AG10803 (cell line): ENCODE measurements at regions not wholly inside any gene's neighbourhood (a gene's known extent, or its start where the extent isn't known, plus 50 kb on each side); places are given as distances from the start of the nearest gene placed in this dataset.

Experiments used
- DNase-seq: peaks from one replicate; pipeline ENCODE4 v3.0.0; 2010; ENCODE audit warnings: low read depth
- H3K4me3 ChIP-seq: 2 replicates; pipeline ENCODE4 v1.5.1; 2011; ENCODE audit warnings: mild to moderate bottlenecking, low read length, control low read depth
- TF ChIP-seq, protein P1 (sequence below): conservative IDR thresholded peaks from 2 replicates; pipeline ENCODE4 v1.5.1; 2011; ENCODE audit warnings: mild to moderate bottlenecking, low read length, control low read depth, inconsistent platforms

DNA sequence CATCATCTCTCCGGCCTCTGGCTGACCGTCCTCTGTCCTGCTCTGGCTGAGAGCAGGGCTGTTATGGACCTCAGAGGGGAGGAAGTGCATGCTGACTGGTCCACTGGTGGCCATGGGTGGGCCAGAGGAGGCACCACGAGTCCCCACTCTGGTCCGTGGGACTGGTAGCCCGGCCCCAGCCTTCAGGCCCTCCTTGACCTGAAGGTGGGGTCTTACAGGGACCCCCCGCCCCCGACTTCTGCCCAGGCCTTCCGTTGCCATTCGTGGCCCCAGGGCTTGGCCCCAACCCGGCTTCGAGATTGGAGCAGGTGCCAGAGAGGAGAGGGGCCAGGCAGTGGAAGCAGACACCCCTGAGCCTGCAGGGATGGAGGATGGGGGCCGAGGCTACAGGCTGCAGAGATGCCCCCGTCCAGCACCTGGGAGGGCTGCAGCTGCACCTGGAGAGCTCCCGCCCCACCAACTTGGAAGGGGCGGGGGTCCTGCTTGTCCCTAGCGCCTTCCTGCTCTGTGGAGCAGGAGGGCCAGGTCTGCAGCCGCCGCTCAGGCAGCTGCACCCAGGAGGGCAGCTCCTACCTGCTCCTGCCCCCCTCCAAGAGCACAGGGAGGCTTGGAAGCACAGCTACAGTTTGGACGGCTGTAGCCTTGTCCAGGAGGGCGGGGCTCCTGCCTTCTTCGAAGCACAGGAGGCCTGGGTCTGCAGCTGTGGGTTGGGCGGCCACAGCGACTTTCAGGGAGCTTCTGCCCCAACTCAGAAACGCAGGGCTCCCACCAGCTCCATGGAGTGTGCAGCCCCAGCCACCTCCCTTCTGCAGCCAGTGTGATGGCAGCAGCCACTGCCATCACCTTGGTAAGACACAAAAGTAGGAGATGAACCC lies 142.5 kb downstream of the KLF13 start:
- TF ChIP-seq, protein P1, sequence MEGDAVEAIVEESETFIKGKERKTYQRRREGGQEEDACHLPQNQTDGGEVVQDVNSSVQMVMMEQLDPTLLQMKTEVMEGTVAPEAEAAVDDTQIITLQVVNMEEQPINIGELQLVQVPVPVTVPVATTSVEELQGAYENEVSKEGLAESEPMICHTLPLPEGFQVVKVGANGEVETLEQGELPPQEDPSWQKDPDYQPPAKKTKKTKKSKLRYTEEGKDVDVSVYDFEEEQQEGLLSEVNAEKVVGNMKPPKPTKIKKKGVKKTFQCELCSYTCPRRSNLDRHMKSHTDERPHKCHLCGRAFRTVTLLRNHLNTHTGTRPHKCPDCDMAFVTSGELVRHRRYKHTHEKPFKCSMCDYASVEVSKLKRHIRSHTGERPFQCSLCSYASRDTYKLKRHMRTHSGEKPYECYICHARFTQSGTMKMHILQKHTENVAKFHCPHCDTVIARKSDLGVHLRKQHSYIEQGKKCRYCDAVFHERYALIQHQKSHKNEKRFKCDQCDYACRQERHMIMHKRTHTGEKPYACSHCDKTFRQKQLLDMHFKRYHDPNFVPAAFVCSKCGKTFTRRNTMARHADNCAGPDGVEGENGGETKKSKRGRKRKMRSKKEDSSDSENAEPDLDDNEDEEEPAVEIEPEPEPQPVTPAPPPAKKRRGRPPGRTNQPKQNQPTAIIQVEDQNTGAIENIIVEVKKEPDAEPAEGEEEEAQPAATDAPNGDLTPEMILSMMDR = no peak
- DNase-seq = no peak
- H3K4me3 ChIP-seq = no peak overlapping the region

DNA sequence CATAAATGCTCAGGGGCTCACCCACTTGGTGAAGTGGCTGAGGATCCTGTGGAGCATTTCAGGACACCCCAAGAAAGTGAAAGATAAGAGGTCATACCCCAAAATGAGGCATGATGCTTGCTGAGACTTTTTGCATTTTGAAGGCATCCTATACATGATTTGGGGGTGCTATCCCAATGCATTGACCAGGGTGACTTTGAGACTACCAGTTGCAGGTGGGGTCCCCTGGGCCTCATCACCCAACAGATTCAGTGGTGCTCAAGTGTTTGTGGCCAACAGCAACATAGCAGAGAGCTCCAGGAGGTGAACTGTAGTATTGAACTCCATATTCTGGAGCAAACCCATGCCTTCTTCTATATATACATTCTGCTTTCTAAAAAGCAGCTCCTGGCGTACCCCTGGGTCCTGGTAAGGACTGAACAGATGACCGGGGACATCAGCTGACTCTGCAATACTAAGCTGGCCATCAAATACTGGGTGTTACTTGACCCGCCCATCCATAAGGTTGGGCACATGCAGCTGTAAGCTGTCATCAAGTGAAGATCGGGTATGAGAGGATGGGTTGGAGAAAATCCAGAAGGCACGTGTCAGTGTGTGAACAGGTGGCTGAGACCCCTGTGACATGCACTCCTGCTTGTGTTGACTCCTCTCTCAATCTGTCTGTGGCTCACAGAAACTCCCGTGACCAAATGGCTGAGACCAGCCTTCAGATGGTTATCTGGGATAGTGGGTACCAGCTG lies 143.3 kb downstream of the KLF13 start:
- no peak overlapping the region for H3K4me3 ChIP-seq
- DNase-seq = no peak
- TF ChIP-seq, protein P1 = no peak

DNA sequence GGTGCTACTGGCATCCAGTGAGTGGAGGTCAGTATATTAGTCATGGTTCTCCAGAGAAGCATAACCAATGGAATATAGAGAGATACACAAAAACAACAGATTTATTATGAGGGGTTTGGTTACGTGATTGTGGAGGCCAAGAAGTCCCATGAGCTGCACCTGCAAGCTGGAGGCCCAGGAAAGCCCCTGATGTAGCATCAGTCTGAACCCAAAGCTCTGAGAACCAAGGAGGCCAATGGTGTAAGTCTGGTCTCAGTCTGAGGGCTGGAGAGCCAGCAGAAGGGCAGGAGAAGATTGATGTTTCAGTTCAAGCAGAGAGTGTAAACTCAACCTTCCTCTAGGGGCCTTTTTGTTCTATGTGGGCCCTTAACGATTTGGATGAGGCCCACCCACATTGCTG lies 144.1 kb downstream of the KLF13 start:
- no peak for DNase-seq
- H3K4me3 ChIP-seq = no peak overlapping the region
- TF ChIP-seq, protein P1 = no peak

DNA sequence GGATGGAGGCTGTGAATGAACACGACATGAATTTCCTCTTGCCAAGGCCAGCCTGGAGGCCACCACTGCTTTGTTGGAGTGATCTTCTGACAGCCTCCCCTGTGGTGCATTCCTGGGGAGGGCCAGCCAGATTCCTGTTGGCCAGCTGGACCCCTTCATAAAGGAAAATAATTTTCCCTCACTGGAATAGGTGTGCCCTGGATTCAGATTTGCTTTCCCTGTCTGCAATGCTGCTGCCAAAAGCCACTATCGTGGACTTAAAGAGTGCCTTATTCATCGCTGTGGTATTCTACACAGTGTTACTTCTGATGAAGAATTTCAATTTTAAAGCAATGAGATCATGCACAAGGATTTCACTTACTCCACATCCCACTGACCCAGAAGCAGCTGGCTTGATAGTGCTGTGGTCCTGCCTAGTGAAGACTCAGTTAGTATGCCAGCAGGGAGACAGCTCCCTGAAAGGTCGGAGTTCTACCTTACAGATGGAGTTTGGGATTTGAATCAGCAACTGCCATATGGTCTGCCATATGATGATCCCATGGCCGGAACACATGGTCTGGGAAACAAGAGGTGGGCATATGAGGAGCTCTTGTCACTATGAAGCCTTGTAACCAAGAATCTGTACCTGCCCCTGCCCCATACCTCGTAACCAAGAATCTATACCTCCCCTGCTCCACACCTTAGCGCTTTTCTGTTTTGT lies 145.2 kb downstream of the KLF13 start:
- TF ChIP-seq, protein P1 = no peak

DNA sequence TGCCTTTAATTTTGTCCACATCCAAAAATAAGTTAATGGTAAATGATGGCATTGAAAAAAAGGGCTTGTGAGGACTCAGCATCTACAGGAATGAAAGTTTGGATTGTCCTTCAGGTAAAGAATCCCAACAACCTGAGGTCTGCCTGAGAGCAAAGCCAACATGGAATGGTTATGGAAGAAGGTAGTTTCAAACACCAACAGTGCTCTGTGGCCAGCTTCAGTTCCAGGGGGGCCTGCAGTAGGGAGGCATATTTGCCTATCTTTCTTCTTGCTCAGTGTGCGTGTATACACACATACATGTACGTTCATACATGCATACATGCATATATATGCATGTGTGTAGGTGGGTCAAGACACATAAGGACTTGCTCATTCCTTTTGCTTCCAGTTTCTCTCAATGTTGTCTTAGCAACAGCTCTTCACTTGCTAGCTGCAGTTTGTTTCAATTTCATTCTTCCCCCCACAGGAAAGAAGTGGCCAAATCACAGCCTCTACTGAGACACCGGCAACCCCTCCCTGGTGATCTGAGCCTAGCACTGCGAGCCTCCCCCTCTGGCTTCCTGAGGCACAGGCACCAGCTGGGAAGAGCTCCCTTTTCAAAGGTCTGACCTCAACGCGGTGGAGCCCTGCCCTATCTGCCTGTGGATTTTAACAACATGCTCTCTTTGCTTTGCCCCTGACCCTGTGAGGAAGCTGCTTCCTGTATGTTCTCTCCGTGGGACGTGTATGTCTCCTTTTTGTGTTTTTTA lies 146.2 kb downstream of the KLF13 start:
- TF ChIP-seq, protein P1 = no peak
- no peak overlapping the region for H3K4me3 ChIP-seq
- peak; percentile 60 for DNase-seq

More for the DNA sequence above, 145.2 kb downstream of the KLF13 start:
- no peak overlapping the region for H3K4me3 ChIP-seq
- DNase-seq = peak; percentile 94

DNA sequence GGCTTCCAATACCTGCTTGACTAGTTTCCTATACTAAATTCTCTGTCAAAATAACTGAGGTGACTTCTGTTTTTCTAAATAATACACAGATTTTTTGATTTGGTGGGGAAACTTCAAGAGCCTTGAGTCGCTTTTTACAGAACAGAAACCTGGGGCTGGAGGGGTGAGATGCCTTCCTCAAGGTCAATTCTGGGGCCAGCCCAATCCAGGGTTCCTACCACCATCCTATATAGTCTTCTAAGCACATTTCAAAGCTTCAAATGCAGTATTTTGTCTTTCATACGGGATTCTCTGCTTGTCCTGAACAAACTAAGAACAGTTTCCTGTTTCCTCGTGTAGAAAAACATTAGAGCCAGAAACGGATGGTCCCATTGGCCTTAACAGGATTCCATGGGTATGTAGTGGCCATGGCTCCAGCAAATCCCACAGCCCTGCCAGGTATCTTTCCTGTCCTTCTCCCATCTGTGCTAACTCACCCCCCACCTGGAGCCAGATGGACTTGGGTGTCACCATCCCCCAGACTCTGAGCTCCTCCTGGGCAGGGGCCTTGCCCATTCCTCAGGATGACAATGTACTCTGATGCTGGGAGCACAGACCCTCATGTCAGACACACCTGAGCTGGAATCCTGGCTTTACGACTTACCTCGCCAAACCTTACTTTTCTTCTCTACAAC lies 146.9 kb downstream of the KLF13 start:
- TF ChIP-seq, protein P1 = no peak
- no peak overlapping the region for H3K4me3 ChIP-seq
- no peak for DNase-seq
